T-helper 17 cell (primary cell): ENCODE measurements at regions not wholly inside any gene's neighbourhood (a gene's known extent, or its start where the extent isn't known, plus 50 kb on each side); places are given as distances from the start of the nearest gene placed in this dataset.

Source experiments
- ATAC-seq: fragments of 150-1000 bp; cut with Tn5 transposase; 2 replicates; pipeline ENCODE4 v1.10.0; 2021; ENCODE audit warnings: mild to moderate bottlenecking, moderate library complexity
- DNase-seq, 3 donors: peaks; one replicate each; pipeline versions ENCODE4 v3.0.0 to v3.0.0-alpha.2; 2020 to 2021
- H3K9me3 ChIP-seq: one replicate; pipeline ENCODE4 v1.7.0; 2013; ENCODE audit warnings: low read length, mild to moderate bottlenecking; ENCODE audit not compliant: control insufficient read depth, poor library complexity, severe bottlenecking
- H3K27ac Mint-ChIP-seq: one replicate; pipeline ENCODE4 v1.8.0; 2022; ENCODE audit warnings: mild to moderate bottlenecking, moderate library complexity, mixed read lengths
- H3K27me3 Mint-ChIP-seq: one replicate; pipeline ENCODE4 v1.8.0; 2022; ENCODE audit warnings: mixed read lengths
- H3K36me3 Mint-ChIP-seq: one replicate; pipeline ENCODE4 v1.8.0; 2022; ENCODE audit warnings: low read depth, mixed read lengths
- H3K4me1 Mint-ChIP-seq: one replicate; pipeline ENCODE4 v1.8.0; 2022; ENCODE audit warnings: mild to moderate bottlenecking, mixed read lengths
- H3K4me3 Mint-ChIP-seq: one replicate; pipeline ENCODE4 v1.8.0; 2022; ENCODE audit warnings: mild to moderate bottlenecking, moderate library complexity, mixed read lengths

DNA sequence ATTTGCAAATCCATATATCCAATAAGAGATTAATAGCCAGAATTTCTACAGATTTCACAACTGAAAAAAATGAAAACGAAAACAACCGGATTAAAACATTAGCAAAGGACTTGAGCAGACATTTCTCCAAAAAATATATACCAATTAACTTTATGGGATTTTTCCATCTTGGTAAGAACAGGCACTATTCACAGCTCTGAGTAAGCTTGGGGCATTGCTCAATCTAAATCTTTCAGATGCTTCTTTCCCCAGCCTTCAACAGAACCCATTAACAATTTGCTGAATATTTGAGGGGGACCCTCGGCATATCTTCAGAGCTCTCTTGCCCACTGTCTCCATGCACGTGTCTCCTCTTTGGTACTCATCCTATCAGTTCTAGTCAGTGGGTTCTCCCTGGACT is 111.7 kb upstream of the CD93 start:
- Mint-ChIP-seq H3K4me1 (peaks cover 5% of the 10 kb centered on the region), H3K27ac (no peak overlapping the region), H3K27me3 (peaks cover 38% of the 10 kb centered on the region), H3K4me3 (no peak overlapping the region), H3K36me3 (peaks cover 2% of the 10 kb centered on the region)
- ATAC-seq (no peak), DNase-seq (no peak)
- no peaks in the 10 kb centered on the region for H3K9me3 ChIP-seq

DNA sequence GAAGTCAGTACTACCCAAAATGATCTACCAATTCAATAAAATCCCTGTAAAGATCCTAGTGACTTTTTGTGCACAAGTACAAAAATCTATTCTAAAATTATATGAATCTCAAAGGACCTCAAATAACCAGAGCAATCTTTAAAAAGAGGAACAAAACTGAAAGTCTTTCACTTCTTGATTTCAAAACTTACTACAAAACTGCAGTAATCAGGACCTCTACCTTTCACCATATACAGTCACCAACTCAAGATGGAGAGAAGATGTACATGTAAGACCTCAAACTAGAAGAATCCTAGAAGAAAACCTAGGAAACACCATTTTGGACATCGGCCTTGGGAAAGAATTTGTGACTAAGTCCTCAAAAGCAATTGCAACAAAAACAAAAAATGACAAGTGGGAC is 109.5 kb upstream of the CD93 start:
- ATAC-seq: no peak
- DNase-seq: no peak
- H3K4me1 Mint-ChIP-seq: peaks cover 5% of the 10 kb centered on the region
- no peaks in the 10 kb centered on the region for H3K9me3 ChIP-seq
- no peak overlapping the region for H3K4me3 Mint-ChIP-seq
- H3K36me3 Mint-ChIP-seq: peaks cover 2% of the 10 kb centered on the region
- peaks cover 18% of the 10 kb centered on the region for H3K27me3 Mint-ChIP-seq
- H3K27ac Mint-ChIP-seq: no peak overlapping the region

DNA sequence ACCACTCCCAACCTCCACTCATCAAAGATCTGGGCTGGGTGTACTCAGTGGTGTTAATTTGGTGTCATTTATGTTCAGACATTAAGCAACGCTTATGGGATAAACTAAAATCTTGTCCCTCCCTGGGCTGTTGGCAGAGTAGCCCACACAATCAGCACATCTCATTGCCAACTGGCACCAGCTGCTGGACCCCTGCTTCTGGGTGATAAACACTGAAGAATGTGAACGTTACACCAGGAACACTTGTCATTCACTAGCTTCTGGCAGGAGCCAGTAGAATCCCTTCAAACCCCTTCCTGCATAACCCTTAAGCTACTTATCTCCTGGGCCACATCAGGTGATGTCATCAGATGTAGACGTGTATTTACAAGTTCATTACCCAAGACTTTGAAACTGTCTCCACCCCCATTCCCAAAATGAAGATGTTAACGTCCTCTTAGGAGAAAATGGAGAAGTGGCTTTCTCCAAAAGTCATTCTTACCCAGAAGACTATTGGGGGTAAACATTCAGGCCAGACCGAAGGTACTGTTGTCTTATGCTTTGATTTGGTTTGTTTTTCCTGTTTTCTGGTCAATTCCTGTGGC is 107.8 kb upstream of the CD93 start:
- ATAC-seq: no peak
- Mint-ChIP-seq H3K27me3 (peaks cover 10% of the 10 kb centered on the region), H3K27ac (no peak overlapping the region), H3K36me3 (peaks cover under 1% of the 10 kb centered on the region), H3K4me3 (no peak overlapping the region), H3K4me1 (peaks cover under 1% of the 10 kb centered on the region)
- H3K9me3 ChIP-seq: no peaks in the 10 kb centered on the region
- no peak for DNase-seq

DNA sequence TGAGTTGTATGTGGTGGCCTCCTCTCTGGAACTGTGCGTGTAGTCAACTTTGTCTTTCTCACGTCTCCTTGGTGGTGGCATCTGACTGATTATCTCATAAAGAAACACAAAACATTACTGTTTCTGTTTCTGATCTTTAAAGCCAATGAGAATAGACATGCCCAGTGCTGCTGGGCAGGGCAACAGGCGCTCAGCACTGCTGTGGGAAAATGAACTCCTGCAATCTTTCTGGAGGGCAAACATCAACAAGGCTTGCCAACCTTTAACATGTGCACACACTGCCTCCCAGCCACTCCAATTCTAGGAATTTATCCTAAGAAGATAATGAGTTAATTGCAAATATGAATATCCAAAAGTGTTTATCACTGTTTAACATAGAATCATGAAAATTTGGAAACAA is 106.3 kb upstream of the CD93 start:
- H3K36me3 Mint-ChIP-seq: no peaks in the 10 kb centered on the region
- H3K4me3 Mint-ChIP-seq: no peak overlapping the region
- no peaks in the 10 kb centered on the region for H3K4me1 Mint-ChIP-seq
- H3K27me3 Mint-ChIP-seq: peaks cover 4% of the 10 kb centered on the region
- no peak for DNase-seq
- no peaks in the 10 kb centered on the region for H3K9me3 ChIP-seq
- H3K27ac Mint-ChIP-seq: no peak overlapping the region
- no peak for ATAC-seq

DNA sequence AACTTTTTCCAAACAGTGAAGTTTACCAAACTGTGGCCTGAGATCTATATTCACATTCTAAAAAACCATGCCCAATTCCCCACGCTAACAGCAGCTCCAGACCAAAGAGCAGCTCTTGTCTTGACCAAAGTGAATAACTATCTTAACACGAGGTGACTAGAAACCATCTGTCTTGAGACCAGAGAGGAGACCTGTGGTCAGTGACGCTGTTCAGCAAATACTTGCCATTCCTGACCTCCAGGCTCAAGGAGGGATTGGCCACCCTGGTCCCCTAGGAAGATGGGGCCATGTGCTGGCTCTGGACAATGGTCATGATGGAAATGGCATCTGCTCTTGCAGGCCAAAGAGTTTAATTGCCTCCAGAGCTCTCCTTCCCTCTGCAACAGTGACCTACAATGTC is 104.4 kb upstream of the CD93 start:
- Mint-ChIP-seq H3K4me1 (no peaks in the 10 kb centered on the region), H3K36me3 (no peaks in the 10 kb centered on the region), H3K4me3 (no peak overlapping the region), H3K27ac (no peak overlapping the region), H3K27me3 (peaks cover 4% of the 10 kb centered on the region)
- DNase-seq (no peak), ATAC-seq (no peak)
- no peaks in the 10 kb centered on the region for H3K9me3 ChIP-seq

DNA sequence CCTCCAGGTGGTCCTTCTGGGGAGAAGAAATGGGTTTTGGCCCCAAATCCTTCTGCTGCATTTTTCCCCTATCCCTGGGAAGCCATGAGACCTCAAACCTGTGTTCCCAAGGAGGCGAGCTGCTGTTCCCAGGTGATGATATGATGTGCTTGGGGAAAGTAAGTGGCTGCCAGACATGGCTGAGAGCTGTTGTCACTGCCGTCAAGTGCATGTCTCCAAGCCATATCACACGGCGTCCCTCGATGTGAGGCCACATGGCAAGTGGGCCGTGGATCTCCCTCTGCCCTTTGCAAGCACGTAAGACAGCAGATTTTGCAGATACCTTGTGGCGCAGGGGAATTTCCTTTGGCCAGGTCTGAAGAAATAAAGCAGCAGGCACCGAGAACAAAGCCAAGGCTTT is 103.7 kb upstream of the CD93 start:
- no peak overlapping the region for H3K4me3 Mint-ChIP-seq
- DNase-seq (no peak), ATAC-seq (no peak)
- H3K27ac Mint-ChIP-seq: no peak overlapping the region
- peaks cover 4% of the 10 kb centered on the region for H3K27me3 Mint-ChIP-seq
- no peaks in the 10 kb centered on the region for H3K4me1 Mint-ChIP-seq
- H3K36me3 Mint-ChIP-seq: no peaks in the 10 kb centered on the region
- no peaks in the 10 kb centered on the region for H3K9me3 ChIP-seq

DNA sequence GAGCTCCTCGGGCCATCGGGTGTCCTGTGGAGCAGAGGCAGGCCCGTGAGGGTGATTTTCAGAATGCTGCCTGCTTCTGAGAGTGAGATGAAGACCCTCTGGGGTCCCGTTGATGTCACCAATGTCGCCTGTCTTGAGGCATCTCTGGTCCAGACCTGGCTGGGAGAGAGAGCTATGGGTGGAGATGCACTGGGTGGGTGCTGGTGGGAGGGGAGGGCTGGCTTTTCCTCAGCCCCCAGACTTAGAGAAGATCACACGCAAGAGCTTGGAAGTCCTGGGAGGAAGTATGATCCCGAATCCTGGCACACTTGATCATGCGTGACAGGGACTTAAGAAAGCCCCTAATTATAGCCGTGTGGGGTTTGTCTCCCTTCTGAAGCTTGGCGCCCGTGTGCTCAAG is 103.2 kb upstream of the CD93 start:
- ATAC-seq (no peak), DNase-seq (no peak)
- H3K9me3 ChIP-seq: no peaks in the 10 kb centered on the region
- Mint-ChIP-seq H3K4me3 (no peak overlapping the region), H3K27me3 (peaks cover 2% of the 10 kb centered on the region), H3K36me3 (no peaks in the 10 kb centered on the region), H3K27ac (no peak overlapping the region), H3K4me1 (no peaks in the 10 kb centered on the region)

DNA sequence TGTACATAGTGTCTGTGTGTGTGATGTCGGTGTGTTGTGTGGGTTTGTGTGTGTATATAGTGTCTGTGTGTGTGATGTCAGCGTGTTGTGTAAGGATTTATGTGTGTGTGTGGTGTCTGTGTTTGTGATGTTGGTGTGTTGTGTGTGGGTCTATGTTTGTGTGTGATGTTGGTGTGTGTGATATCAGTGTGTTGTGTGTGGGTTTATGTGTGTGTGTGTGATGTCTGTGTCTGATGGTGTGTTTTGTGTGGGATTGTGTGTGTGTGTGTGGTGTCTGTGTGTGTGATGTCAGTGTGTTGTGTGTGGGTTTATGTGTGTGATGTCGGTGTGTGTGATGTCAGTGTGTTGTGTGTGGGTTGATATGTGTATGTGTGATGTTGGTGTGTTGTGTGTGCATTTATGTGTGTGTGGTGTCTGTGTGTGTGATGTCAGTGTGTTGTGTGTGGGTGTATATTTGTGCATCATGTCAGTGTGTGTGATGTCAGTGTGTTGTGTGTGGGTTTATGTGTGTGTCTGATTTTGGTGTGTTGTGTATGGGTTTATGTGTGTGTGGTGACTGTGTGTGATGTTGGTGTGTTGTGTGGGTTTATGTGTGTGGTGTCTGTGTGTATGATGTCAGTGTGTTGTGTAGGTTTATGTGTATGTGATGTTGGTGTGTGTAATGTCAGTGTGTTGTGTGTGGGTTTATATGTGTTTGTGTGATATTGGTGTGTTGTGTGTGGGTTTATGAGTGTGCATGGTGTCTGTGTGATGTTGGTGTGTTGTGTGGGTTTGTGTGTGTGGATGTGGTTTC is 102.4 kb upstream of the CD93 start:
- Mint-ChIP-seq H3K4me3 (no peak overlapping the region), H3K27ac (no peak overlapping the region), H3K4me1 (no peaks in the 10 kb centered on the region), H3K36me3 (no peaks in the 10 kb centered on the region), H3K27me3 (no peaks in the 10 kb centered on the region)
- ATAC-seq (no peak), DNase-seq (no peak)
- H3K9me3 ChIP-seq: no peaks in the 10 kb centered on the region

DNA sequence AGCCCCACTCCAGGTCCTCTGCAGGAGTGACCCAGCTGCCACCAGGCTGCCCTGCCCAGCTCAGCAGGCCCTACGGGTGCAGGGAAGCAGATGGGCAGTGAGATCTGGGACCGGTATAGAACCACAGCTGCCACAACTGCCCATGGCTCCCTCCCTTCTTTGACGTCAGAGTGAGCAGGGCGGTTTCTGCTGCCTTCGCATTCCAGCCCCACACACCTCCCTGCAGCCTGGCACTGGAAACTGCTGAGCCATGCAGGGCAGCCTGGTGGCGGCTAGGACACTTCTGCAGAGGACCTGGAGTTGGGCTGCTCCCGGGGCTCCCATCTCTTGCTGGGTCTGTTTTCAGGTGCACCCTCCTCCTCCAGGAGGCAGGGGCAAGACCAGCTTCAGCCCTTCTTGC is 101.6 kb upstream of the CD93 start:
- Mint-ChIP-seq H3K4me3 (no peak overlapping the region), H3K4me1 (no peaks in the 10 kb centered on the region), H3K27me3 (no peaks in the 10 kb centered on the region), H3K36me3 (no peaks in the 10 kb centered on the region), H3K27ac (no peak overlapping the region)
- no peak for ATAC-seq
- no peak for DNase-seq
- H3K9me3 ChIP-seq: no peaks in the 10 kb centered on the region

DNA sequence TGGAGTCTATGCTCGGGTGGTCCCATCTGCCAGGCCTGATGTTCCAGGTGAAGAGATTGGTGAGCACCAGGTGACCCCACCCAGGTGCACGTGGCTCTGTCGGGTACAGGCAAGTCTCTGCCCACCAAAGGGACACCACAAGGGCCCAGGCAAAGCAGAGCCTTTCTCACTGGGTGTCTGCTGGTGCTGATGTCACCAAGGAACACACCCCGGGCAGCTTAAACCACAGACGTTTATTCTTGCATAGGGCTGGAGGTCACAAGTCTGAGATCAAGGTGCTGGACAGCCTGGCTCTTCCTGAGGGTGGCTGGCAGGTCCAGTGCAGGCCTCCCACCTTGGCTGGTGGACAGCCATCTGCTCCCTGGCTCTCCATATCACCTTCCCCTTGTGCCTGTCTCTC is 100.7 kb upstream of the CD93 start:
- no peaks in the 10 kb centered on the region for H3K36me3 Mint-ChIP-seq
- ATAC-seq (no peak), DNase-seq (no peak)
- no peak overlapping the region for H3K4me3 Mint-ChIP-seq
- no peaks in the 10 kb centered on the region for H3K9me3 ChIP-seq
- H3K27me3 Mint-ChIP-seq: no peaks in the 10 kb centered on the region
- H3K4me1 Mint-ChIP-seq: no peaks in the 10 kb centered on the region
- no peak overlapping the region for H3K27ac Mint-ChIP-seq

DNA sequence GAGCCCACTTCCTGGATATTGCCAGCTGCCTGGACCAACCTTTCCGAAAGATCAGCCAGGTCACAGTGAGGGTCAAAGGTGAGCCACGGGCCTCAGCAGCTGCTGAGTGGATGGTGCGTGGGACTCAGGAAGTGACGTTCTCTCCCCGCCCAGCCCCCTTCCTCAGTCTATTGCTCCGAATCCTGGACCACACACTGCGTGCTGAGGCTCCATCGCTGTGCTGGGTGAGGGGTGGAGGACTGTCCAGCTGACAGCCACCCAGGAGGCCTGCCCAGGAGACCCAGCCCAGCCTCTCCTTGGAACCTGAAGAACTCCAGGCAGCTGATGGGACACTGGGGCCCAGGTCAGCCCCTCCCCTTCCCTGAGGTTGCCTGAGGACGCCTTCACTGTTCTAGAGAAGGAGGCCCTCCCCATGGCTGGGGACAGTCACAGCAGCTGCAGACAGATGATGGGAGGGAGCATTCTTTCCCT is 94.4 kb upstream of the CD93 start:
- Mint-ChIP-seq H3K27me3 (peaks cover 9% of the 10 kb centered on the region), H3K27ac (no peak overlapping the region), H3K36me3 (no peaks in the 10 kb centered on the region), H3K4me3 (no peak overlapping the region), H3K4me1 (no peaks in the 10 kb centered on the region)
- H3K9me3 ChIP-seq: no peaks in the 10 kb centered on the region
- DNase-seq: no peak
- no peak for ATAC-seq

DNA sequence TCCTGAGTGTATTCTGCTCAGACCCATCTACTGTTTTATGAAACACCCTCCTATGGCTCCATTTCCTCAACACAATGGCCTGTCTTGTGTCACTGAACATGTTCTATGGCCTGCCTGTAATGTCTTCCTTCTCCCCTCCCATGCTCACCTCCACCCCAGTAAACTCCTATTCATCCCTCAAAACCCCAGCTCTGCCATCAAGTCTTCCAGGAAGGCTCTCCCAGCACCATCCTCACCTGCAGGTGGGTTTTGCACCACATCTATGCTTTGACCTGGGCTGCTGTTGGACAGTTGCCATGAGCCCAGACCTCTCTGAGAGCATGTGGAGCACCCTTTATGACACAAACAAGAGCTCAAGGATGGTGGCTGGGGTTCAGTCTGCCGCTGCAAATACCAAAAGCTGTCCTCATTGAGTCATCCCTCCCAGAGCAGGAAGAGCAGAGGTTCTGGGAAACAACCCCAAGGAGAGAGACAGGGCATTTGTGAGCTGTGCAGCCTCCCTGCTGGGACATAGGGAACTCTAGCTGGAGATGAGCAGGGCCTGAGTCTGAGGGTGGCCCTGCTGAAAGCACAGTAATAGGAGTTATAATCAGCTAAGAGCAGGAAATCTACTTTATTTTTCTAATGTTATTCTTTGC is 93.8 kb upstream of the CD93 start:
- H3K9me3 ChIP-seq: no peaks in the 10 kb centered on the region
- no peaks in the 10 kb centered on the region for H3K4me1 Mint-ChIP-seq
- H3K27me3 Mint-ChIP-seq: peaks cover 15% of the 10 kb centered on the region
- H3K27ac Mint-ChIP-seq: no peak overlapping the region
- DNase-seq (no peak), ATAC-seq (no peak)
- H3K4me3 Mint-ChIP-seq: no peak overlapping the region
- H3K36me3 Mint-ChIP-seq: no peaks in the 10 kb centered on the region

DNA sequence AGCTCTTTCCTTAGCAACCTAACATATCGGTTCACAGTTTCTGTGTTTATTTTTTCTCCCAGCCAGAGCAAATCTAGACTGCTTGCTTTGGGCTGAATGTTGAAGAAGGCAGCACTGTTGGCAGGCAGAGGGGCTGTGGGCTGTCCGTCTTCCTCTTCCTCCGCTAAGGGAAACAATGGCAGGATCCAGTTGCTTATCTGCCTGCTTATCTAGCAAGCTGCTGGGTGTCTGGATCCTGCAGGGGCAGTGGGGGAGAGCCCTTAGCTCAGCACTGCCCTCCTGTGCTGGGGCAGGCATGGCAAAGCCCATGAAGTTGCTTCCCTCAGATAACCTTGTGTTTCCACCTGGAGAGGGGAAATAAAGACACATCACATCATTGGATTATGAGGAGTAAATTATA is 92.7 kb upstream of the CD93 start:
- Mint-ChIP-seq H3K4me1 (no peaks in the 10 kb centered on the region), H3K27me3 (peaks cover 26% of the 10 kb centered on the region), H3K27ac (no peak overlapping the region), H3K4me3 (no peak overlapping the region), H3K36me3 (no peaks in the 10 kb centered on the region)
- no peaks in the 10 kb centered on the region for H3K9me3 ChIP-seq
- ATAC-seq (no peak), DNase-seq (no peak)

DNA sequence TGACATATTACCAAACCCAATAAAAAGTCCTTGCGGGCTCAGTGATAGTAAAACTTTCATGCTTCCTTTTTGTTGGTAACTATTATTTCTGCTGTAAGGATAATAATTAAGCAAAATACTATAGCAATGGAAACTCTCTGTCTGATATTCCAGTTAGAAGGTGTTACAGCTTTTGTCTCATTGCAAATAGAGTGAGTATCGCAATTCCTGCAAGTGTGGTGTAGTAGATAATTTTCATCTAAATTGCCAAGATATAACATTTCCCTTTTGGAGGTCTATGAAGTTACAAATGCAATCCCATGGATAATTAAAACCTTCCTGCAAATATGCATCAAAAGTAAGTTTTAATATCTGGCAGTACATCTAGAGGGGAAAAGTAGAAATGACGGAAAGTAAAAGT is 88.7 kb upstream of the CD93 start:
- DNase-seq (no peak), ATAC-seq (no peak)
- Mint-ChIP-seq H3K4me1 (no peaks in the 10 kb centered on the region), H3K27ac (no peak overlapping the region), H3K27me3 (peaks cover 27% of the 10 kb centered on the region), H3K4me3 (no peak overlapping the region), H3K36me3 (peaks cover 2% of the 10 kb centered on the region)
- no peaks in the 10 kb centered on the region for H3K9me3 ChIP-seq
